OCI-LY3 (cell line): ENCODE measurements at regions not wholly inside any gene's neighbourhood (a gene's known extent, or its start where the extent isn't known, plus 50 kb on each side); places are given as distances from the start of the nearest gene placed in this dataset.

ENCODE experiments used
- CTCF ChIP-seq: fragments of 200-600, 300-600 bp; sonication (generic); IDR thresholded peaks from 2 replicates; pipeline ENCODE4 v1.5.1; 2014; ENCODE audit warnings: antibody characterized with exemption, low read length, low read depth
- EZH2phosphoT487 ChIP-seq: fragments of 200-600 bp; shearing (Covaris generic); IDR thresholded peaks from 2 replicates; pipeline ENCODE4 v1.6.1; 2018; ENCODE audit warnings: antibody characterized with exemption, mixed run types, low read depth

GRCh38 chr7:110281362-110281761, 809.6 kb upstream of the LRRN3 start:
- TF ChIP-seq CTCF (no peak), EZH2phosphoT487 (no peak)
